ENCODE measurements at regions not wholly inside any gene's neighbourhood (a gene's known extent, or its start where the extent isn't known, plus 50 kb on each side); places are given as distances from the start of the nearest gene placed in this dataset.

- no peaks in the 10 kb centered on the region for H3K9me3 ChIP-seq (ENCODE audit: control insufficient read depth in 2 of 2, low read length in 2 of 2)
- DNase-seq (no peak), ATAC-seq (ENCODE audit: low read depth in 2 of 2) (no peak)
- Mint-ChIP-seq H3K36me3 (no peaks in the 10 kb centered on the region), H3K27me3 (peaks cover 36% of the 10 kb centered on the region), H3K4me3 (no peak overlapping the region), H3K4me1 (no peaks in the 10 kb centered on the region), H3K27ac (no peak overlapping the region), H3K9me3 (peaks cover 0 to 9% (median 0%) of the 10 kb centered on the region in 7 donors)
- H3K4me3 ChIP-seq (ENCODE audit: low read depth, low read length) = no peak overlapping the region
- no peak overlapping the region for H3K27ac ChIP-seq (ENCODE audit: insufficient read depth, low read length, poor library complexity, severe bottlenecking)
- no peaks in the 10 kb centered on the region for H3K4me1 ChIP-seq (ENCODE audit: control insufficient read depth, insufficient read depth, low read length, poor library complexity, severe bottlenecking)
- H3K27me3 ChIP-seq (ENCODE audit: control insufficient read depth, insufficient read depth, low read length) = peaks cover 24% of the 10 kb centered on the region
- H3K36me3 ChIP-seq (ENCODE audit: control insufficient read depth, insufficient read depth, low read length) = no peaks in the 10 kb centered on the region
Measured at GRCh38 chr2:105150231-105150630, 91.3 kb upstream of the GPR45 start.

GRCh38 chr2:105154119-105154818, 87.3 kb upstream of the GPR45 start:
- Mint-ChIP-seq H3K27ac (no peak overlapping the region), H3K27me3 (peaks cover 24% of the 10 kb centered on the region), H3K36me3 (no peaks in the 10 kb centered on the region), H3K9me3 (peaks cover 2 to 17% (median 11%) of the 10 kb centered on the region in 7 donors), H3K4me3 (no peak overlapping the region), H3K4me1 (no peaks in the 10 kb centered on the region)
- DNase-seq (no peak), ATAC-seq (ENCODE audit: low read depth in 2 of 2) (no peak)
- Histone ChIP-seq H3K4me1 (ENCODE audit: control insufficient read depth, insufficient read depth, low read length, poor library complexity, severe bottlenecking) (no peaks in the 10 kb centered on the region), H3K27ac (ENCODE audit: insufficient read depth, low read length, poor library complexity, severe bottlenecking) (no peak overlapping the region), H3K4me3 (ENCODE audit: low read depth, low read length) (no peak overlapping the region), H3K27me3 (ENCODE audit: control insufficient read depth, insufficient read depth, low read length) (peaks cover 19% of the 10 kb centered on the region), H3K9me3 (ENCODE audit: control insufficient read depth in 2 of 2, low read length in 2 of 2) (peaks cover 0 to 2% of the 10 kb centered on the region in 2 experiments), H3K36me3 (ENCODE audit: control insufficient read depth, insufficient read depth, low read length) (no peaks in the 10 kb centered on the region)

GRCh38 chr2:105156166-105156565, 85.4 kb upstream of the GPR45 start:
- Mint-ChIP-seq H3K27ac (no peak overlapping the region), H3K36me3 (no peaks in the 10 kb centered on the region), H3K9me3 (peaks cover 2 to 17% (median 9%) of the 10 kb centered on the region in 7 donors), H3K27me3 (peaks cover 24% of the 10 kb centered on the region), H3K4me1 (no peaks in the 10 kb centered on the region), H3K4me3 (no peak overlapping the region)
- ATAC-seq (ENCODE audit: low read depth in 2 of 2) (no peak), DNase-seq (no peak)
- peaks cover 0 to 2% of the 10 kb centered on the region in 2 experiments for H3K9me3 ChIP-seq (ENCODE audit: control insufficient read depth in 2 of 2, low read length in 2 of 2)
- peaks cover 19% of the 10 kb centered on the region for H3K27me3 ChIP-seq (ENCODE audit: control insufficient read depth, insufficient read depth, low read length)
- no peak overlapping the region for H3K27ac ChIP-seq (ENCODE audit: insufficient read depth, low read length, poor library complexity, severe bottlenecking)
- H3K4me3 ChIP-seq (ENCODE audit: low read depth, low read length) = no peak overlapping the region
- H3K4me1 ChIP-seq (ENCODE audit: control insufficient read depth, insufficient read depth, low read length, poor library complexity, severe bottlenecking) = no peaks in the 10 kb centered on the region
- H3K36me3 ChIP-seq (ENCODE audit: control insufficient read depth, insufficient read depth, low read length) = no peaks in the 10 kb centered on the region

- Histone ChIP-seq H3K27ac (ENCODE audit: insufficient read depth, low read length, poor library complexity, severe bottlenecking) (no peak overlapping the region), H3K9me3 (ENCODE audit: control insufficient read depth in 2 of 2, low read length in 2 of 2) (peaks cover 0 to 2% of the 10 kb centered on the region in 2 experiments), H3K4me1 (ENCODE audit: control insufficient read depth, insufficient read depth, low read length, poor library complexity, severe bottlenecking) (no peaks in the 10 kb centered on the region), H3K36me3 (ENCODE audit: control insufficient read depth, insufficient read depth, low read length) (no peaks in the 10 kb centered on the region), H3K27me3 (ENCODE audit: control insufficient read depth, insufficient read depth, low read length) (peaks cover 14% of the 10 kb centered on the region), H3K4me3 (ENCODE audit: low read depth, low read length) (no peak overlapping the region)
- H3K36me3 Mint-ChIP-seq = no peaks in the 10 kb centered on the region
- peaks cover 18% of the 10 kb centered on the region for H3K27me3 Mint-ChIP-seq
- H3K27ac Mint-ChIP-seq = no peak overlapping the region
- no peaks in the 10 kb centered on the region for H3K4me1 Mint-ChIP-seq
- DNase-seq (no peak), ATAC-seq (ENCODE audit: low read depth in 2 of 2) (no peak)
- no peak overlapping the region for H3K4me3 Mint-ChIP-seq
- peaks cover 2 to 17% (median 9%) of the 10 kb centered on the region in 7 donors for H3K9me3 Mint-ChIP-seq
Measured at GRCh38 chr2:105158002-105158401, 83.5 kb upstream of the GPR45 start.

- no peaks in the 10 kb centered on the region for H3K36me3 ChIP-seq (ENCODE audit: control insufficient read depth, insufficient read depth, low read length)
- H3K36me3 Mint-ChIP-seq = no peaks in the 10 kb centered on the region
- H3K4me3 ChIP-seq (ENCODE audit: low read depth, low read length) = no peak overlapping the region
- no peaks in the 10 kb centered on the region for H3K9me3 ChIP-seq (ENCODE audit: control insufficient read depth in 2 of 2, low read length in 2 of 2)
- H3K27ac Mint-ChIP-seq = no peak overlapping the region
- no peaks in the 10 kb centered on the region for H3K4me1 ChIP-seq (ENCODE audit: control insufficient read depth, insufficient read depth, low read length, poor library complexity, severe bottlenecking)
- no peak overlapping the region for H3K4me3 Mint-ChIP-seq
- DNase-seq (no peak), ATAC-seq (ENCODE audit: low read depth in 2 of 2) (no peak)
- H3K9me3 Mint-ChIP-seq = peaks cover 0 to 2% (median 0%) of the 10 kb centered on the region in 7 donors
- peaks cover 0 to 2% (median 0%) of the 10 kb centered on the region in 4 donors for H3K4me1 Mint-ChIP-seq
- H3K27ac ChIP-seq (ENCODE audit: insufficient read depth, low read length, poor library complexity, severe bottlenecking) = no peak overlapping the region
- H3K27me3 Mint-ChIP-seq = no peaks in the 10 kb centered on the region
- H3K27me3 ChIP-seq (ENCODE audit: control insufficient read depth, insufficient read depth, low read length) = peaks cover 3% of the 10 kb centered on the region
Measured at GRCh38 chr2:105166688-105167087, 74.9 kb upstream of the GPR45 start.

- Mint-ChIP-seq H3K27ac (no peak overlapping the region), H3K4me1 (peaks cover 0 to 2% (median 0%) of the 10 kb centered on the region in 4 donors)
Measured at GRCh38 chr2:105168543-105168942, 73.0 kb upstream of the GPR45 start.

GRCh38 chr2:105175231-105175630, 66.3 kb upstream of the GPR45 start:
- no peaks in the 10 kb centered on the region for H3K4me1 ChIP-seq (ENCODE audit: control insufficient read depth, insufficient read depth, low read length, poor library complexity, severe bottlenecking)
- peaks cover 11% of the 10 kb centered on the region for H3K27me3 Mint-ChIP-seq

More at GRCh38 chr2:105168543-105168942, 73.0 kb upstream of the GPR45 start:
- Mint-ChIP-seq H3K36me3 (no peaks in the 10 kb centered on the region), H3K4me3 (no peak overlapping the region), H3K27me3 (no peaks in the 10 kb centered on the region), H3K9me3 (peaks cover 0 to 2% (median 0%) of the 10 kb centered on the region in 7 donors)
- Histone ChIP-seq H3K4me3 (ENCODE audit: low read depth, low read length) (no peak overlapping the region), H3K27ac (ENCODE audit: insufficient read depth, low read length, poor library complexity, severe bottlenecking) (no peak overlapping the region), H3K4me1 (ENCODE audit: control insufficient read depth, insufficient read depth, low read length, poor library complexity, severe bottlenecking) (no peaks in the 10 kb centered on the region), H3K36me3 (ENCODE audit: control insufficient read depth, insufficient read depth, low read length) (no peaks in the 10 kb centered on the region), H3K27me3 (ENCODE audit: control insufficient read depth, insufficient read depth, low read length) (peaks cover 3% of the 10 kb centered on the region), H3K9me3 (ENCODE audit: control insufficient read depth in 2 of 2, low read length in 2 of 2) (no peaks in the 10 kb centered on the region)
- DNase-seq (no peak), ATAC-seq (ENCODE audit: low read depth in 2 of 2) (no peak)

GRCh38 chr2:105176429-105176828, 65.1 kb upstream of the GPR45 start:
- ATAC-seq (ENCODE audit: low read depth in 2 of 2) (no peak), DNase-seq (no peak)
- Histone ChIP-seq H3K9me3 (ENCODE audit: control insufficient read depth in 2 of 2, low read length in 2 of 2) (no peaks in the 10 kb centered on the region), H3K36me3 (ENCODE audit: control insufficient read depth, insufficient read depth, low read length) (no peaks in the 10 kb centered on the region), H3K4me1 (ENCODE audit: control insufficient read depth, insufficient read depth, low read length, poor library complexity, severe bottlenecking) (no peaks in the 10 kb centered on the region), H3K27me3 (ENCODE audit: control insufficient read depth, insufficient read depth, low read length) (no peaks in the 10 kb centered on the region), H3K27ac (ENCODE audit: insufficient read depth, low read length, poor library complexity, severe bottlenecking) (no peak overlapping the region), H3K4me3 (ENCODE audit: low read depth, low read length) (no peak overlapping the region)
- Mint-ChIP-seq H3K9me3 (no peaks in the 10 kb centered on the region), H3K27me3 (peaks cover 15% of the 10 kb centered on the region), H3K36me3 (no peaks in the 10 kb centered on the region), H3K27ac (no peak overlapping the region), H3K4me3 (no peak overlapping the region), H3K4me1 (no peaks in the 10 kb centered on the region)

More at GRCh38 chr2:105175231-105175630, 66.3 kb upstream of the GPR45 start:
- Mint-ChIP-seq H3K4me3 (no peak overlapping the region), H3K27ac (no peak overlapping the region), H3K36me3 (no peaks in the 10 kb centered on the region), H3K4me1 (peaks cover 0 to 2% (median 0%) of the 10 kb centered on the region in 4 donors), H3K9me3 (no peaks in the 10 kb centered on the region)
- no peaks in the 10 kb centered on the region for H3K9me3 ChIP-seq (ENCODE audit: control insufficient read depth in 2 of 2, low read length in 2 of 2)
- H3K36me3 ChIP-seq (ENCODE audit: control insufficient read depth, insufficient read depth, low read length) = no peaks in the 10 kb centered on the region
- ATAC-seq (ENCODE audit: low read depth in 2 of 2) (no peak), DNase-seq (no peak)
- H3K27ac ChIP-seq (ENCODE audit: insufficient read depth, low read length, poor library complexity, severe bottlenecking) = no peak overlapping the region
- no peaks in the 10 kb centered on the region for H3K27me3 ChIP-seq (ENCODE audit: control insufficient read depth, insufficient read depth, low read length)
- no peak overlapping the region for H3K4me3 ChIP-seq (ENCODE audit: low read depth, low read length)

Data from CD4-positive, CD25-positive, alpha-beta regulatory T cell (primary cell).